ENCODE measurements at regions not wholly inside any gene's neighbourhood (a gene's known extent, or its start where the extent isn't known, plus 50 kb on each side); places are given as distances from the start of the nearest gene placed in this dataset.

GRCh38 chr5:118778941-118779340, 209.4 kb downstream of the DTWD2 start:
- no peak for DNase-seq

- no peak for DNase-seq
Measured at GRCh38 chr5:118777189-118777736, 211.1 kb downstream of the DTWD2 start.

- no peak for DNase-seq
Measured at GRCh38 chr5:118776755-118777154, 211.6 kb downstream of the DTWD2 start.

- DNase-seq, result no peak
Measured at GRCh38 chr5:118775790-118776499, 212.4 kb downstream of the DTWD2 start.

- DNase-seq, result no peak
Measured at GRCh38 chr5:118768607-118769175, 219.7 kb downstream of the DTWD2 start.

- DNase-seq, result no peak
Measured at GRCh38 chr5:118762291-118762690, 226.1 kb downstream of the DTWD2 start.

- DNase-seq, result no peak
Measured at GRCh38 chr5:118761814-118762213, 226.5 kb downstream of the DTWD2 start.

GRCh38 chr5:118752969-118753368, 235.4 kb downstream of the DTWD2 start:
- no peak for DNase-seq

GRCh38 chr5:118736396-118736795, 252.0 kb downstream of the DTWD2 start:
- no peak for DNase-seq

- no peak for DNase-seq
Measured at GRCh38 chr5:118733394-118733793, 255.0 kb downstream of the DTWD2 start.

GRCh38 chr5:118728191-118728590, 260.2 kb downstream of the DTWD2 start:
- no peak for DNase-seq

- DNase-seq, result no peak
Measured at GRCh38 chr5:118726891-118727290, 261.5 kb downstream of the DTWD2 start.

GRCh38 chr5:118723021-118723338, 265.4 kb downstream of the DTWD2 start:
- no peak for DNase-seq

GRCh38 chr5:118722122-118723020, 266.0 kb downstream of the DTWD2 start:
- DNase-seq, result no peak

GRCh38 chr5:118711727-118712126, 276.6 kb downstream of the DTWD2 start:
- no peak for DNase-seq

GRCh38 chr5:118705959-118706667, 282.2 kb downstream of the DTWD2 start:
- no peak for DNase-seq

GRCh38 chr5:118703241-118703640, 285.1 kb downstream of the DTWD2 start:
- DNase-seq, result no peak

- no peak for DNase-seq
Measured at GRCh38 chr5:118701791-118702190, 286.6 kb downstream of the DTWD2 start.

GRCh38 chr5:118700510-118700909, 287.8 kb downstream of the DTWD2 start:
- no peak for DNase-seq

GRCh38 chr5:118698774-118699173, 289.6 kb downstream of the DTWD2 start:
- no peak for DNase-seq

- DNase-seq, result no peak
Measured at GRCh38 chr5:118696076-118696475, 292.3 kb downstream of the DTWD2 start.

GRCh38 chr5:118692811-118693342, 295.5 kb downstream of the DTWD2 start:
- no peak for DNase-seq

Data from CD4-positive, alpha-beta T cell treated with Interleukin-17A for 1 hour (primary cell).